Gastrocnemius medialis (tissue), 4 donors: ENCODE measurements at regions not wholly inside any gene's neighbourhood (a gene's known extent, or its start where the extent isn't known, plus 50 kb on each side); places are given as distances from the start of the nearest gene placed in this dataset.
"Not testable (repeated sequence)": the region's sequence is repeated elsewhere in the genome, so short reads cannot be mapped to it uniquely, and the experiment has no call there.

Experiments
- ATAC-seq, 2 donors: fragments of 150-250 bp; one replicate each; pipeline ENCODE4 v1.9.1; 2016
- DNase-seq, 2 donors: peaks; one replicate each; pipeline ENCODE4 v3.0.0-alpha.2; 2019
- H3K27ac ChIP-seq, 4 donors: fragments of 200-600 bp; sonication (generic); 1 replicate in 1 of 4; 2 replicates in 3 of 4; pipeline ENCODE4 v1.5.1; 2016 to 2018; ENCODE audit warnings: mild to moderate bottlenecking in 2 of 4, moderate library complexity in 1 of 4
- H3K27me3 ChIP-seq, 3 donors: fragments of 200-600 bp; sonication (generic) in 2 of 3; 1 replicate in 1 of 3; 2 replicates in 2 of 3; pipeline versions ENCODE4 v1.5.1 to v1.6.0; 2016 to 2019; ENCODE audit warnings: mild to moderate bottlenecking in 1 of 3, moderate library complexity in 1 of 3
- H3K36me3 ChIP-seq, 2 donors: fragments of 200-600 bp; sonication (generic) in 1 of 2; one replicate each; pipeline ENCODE4 v1.5.1; 2017 to 2018
- H3K4me1 ChIP-seq, 2 donors: fragments of 200-600 bp; sonication (generic) in 1 of 2; one replicate each; pipeline ENCODE4 v1.5.1; 2016 to 2017; ENCODE audit warnings: mild to moderate bottlenecking in 2 of 2
- H3K4me3 ChIP-seq, 4 donors: fragments of 200-600 bp; sonication (generic) in 3 of 4; 1 replicate in 1 of 4; 2 replicates in 3 of 4; pipeline ENCODE4 v1.5.1; 2016 to 2019; ENCODE audit warnings: mild to moderate bottlenecking in 2 of 4
- H3K9me3 ChIP-seq, 3 donors: fragments of 200-600 bp; sonication (generic) in 2 of 3; 1 replicate in 1 of 3; 2 replicates in 2 of 3; pipeline ENCODE4 v1.5.1; 2016 to 2019
- POLR2A ChIP-seq, 2 donors: fragments of 450-650 bp; IDR thresholded peaks; one replicate each; pipeline ENCODE4 v1.6.1; 2017; ENCODE audit warnings: antibody characterized with exemption in 2 of 2, mild to moderate bottlenecking in 2 of 2, moderate library complexity in 2 of 2
- in situ Hi-C, 4 donors: fragments of 200-750 bp; cut with MboI; loops; one replicate each; pipeline versions ENCODE4 v1.15.0 to v1.8.0; 2017; ENCODE audit warnings: low sequenced_read_pairs in 4 of 4
- intact Hi-C: fragments of 100-400 bp; cut with DNase I; formaldehyde crosslinking; loops from one replicate; pipeline ENCODE4 v1.15.1; 2023; ENCODE audit warnings: low total_unique reads
- TF ChIP-seq, protein P1 (sequence below), 5 experiments: fragments of 450-650 bp in 3 of 5; fragments of 200-600 bp in 2 of 5; sonication (generic) in 2 of 5; IDR thresholded peaks in 4 of 5; conservative IDR thresholded peaks in 1 of 5; 1 replicate in 4 of 5; 2 replicates in 1 of 5; pipeline ENCODE4 v1.5.1; 2016 to 2019; ENCODE audit warnings: antibody characterized with exemption in 5 of 5, mild to moderate bottlenecking in 3 of 5, moderate library complexity in 3 of 5

DNA sequence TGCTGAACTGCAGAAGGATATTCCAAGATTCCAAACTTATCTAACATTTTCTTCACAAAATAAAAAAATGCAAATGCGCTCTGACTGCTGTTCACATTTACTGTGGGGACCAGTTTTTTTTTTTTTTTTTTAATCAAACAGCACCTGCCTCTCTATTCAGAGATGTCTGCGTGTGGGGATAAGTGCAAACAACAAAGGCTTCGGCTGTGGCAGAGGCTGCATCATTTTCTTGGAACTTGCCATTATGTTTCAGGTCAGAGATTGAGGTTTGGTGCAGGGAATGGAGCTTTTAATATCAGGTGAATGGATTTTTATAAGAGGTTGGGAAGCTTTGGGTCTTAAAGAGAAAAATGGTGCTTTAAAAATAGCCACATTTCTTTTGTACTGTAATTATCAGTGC lies 78.2 kb upstream of the TET2 start:
- Histone ChIP-seq H3K4me1 (no peaks in the 10 kb centered on the region), H3K4me3 (no peak overlapping the region), H3K36me3 (no peaks in the 10 kb centered on the region), H3K27me3 (no peaks in the 10 kb centered on the region), H3K27ac (no peak overlapping the region), H3K9me3 (no peaks in the 10 kb centered on the region)
- ATAC-seq (no peak), DNase-seq (no peak)
- intact Hi-C loops: no loop called here
- TF ChIP-seq, protein P1, sequence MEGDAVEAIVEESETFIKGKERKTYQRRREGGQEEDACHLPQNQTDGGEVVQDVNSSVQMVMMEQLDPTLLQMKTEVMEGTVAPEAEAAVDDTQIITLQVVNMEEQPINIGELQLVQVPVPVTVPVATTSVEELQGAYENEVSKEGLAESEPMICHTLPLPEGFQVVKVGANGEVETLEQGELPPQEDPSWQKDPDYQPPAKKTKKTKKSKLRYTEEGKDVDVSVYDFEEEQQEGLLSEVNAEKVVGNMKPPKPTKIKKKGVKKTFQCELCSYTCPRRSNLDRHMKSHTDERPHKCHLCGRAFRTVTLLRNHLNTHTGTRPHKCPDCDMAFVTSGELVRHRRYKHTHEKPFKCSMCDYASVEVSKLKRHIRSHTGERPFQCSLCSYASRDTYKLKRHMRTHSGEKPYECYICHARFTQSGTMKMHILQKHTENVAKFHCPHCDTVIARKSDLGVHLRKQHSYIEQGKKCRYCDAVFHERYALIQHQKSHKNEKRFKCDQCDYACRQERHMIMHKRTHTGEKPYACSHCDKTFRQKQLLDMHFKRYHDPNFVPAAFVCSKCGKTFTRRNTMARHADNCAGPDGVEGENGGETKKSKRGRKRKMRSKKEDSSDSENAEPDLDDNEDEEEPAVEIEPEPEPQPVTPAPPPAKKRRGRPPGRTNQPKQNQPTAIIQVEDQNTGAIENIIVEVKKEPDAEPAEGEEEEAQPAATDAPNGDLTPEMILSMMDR (IDR thresholded peaks at IDR 0.05 in 4 of 5, conservative IDR thresholded peaks at IDR 0.05 in 1 of 5): no peak
- no peak for TF ChIP-seq POLR2A (IDR thresholded peaks at IDR 0.05)
- in situ Hi-C loops: no loop called here

DNA sequence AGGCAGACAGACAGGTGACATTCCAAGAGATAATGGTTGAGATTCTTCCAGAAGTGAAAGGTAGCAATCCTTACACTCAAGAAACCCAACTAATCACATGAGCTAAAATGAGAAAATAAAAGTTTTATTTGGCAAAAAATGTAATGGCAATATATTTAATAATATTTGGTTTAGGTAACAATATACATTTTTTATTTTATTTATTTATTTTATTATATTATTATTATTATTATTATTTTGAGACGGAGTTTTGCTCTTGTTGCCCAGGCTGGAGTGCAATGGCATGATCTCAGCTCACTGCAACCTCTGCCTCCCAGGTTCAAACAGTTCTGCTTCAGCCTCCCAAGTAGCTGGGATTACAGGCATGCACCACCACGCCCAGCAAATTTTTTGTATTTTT lies 74.6 kb upstream of the TET2 start:
- H3K27me3 ChIP-seq, in situ Hi-C loops, intact Hi-C loops, H3K4me1 ChIP-seq, H3K9me3 ChIP-seq, H3K36me3 ChIP-seq, H3K27ac ChIP-seq, H3K4me3 ChIP-seq, ATAC-seq, DNase-seq: not testable (repeated sequence)

DNA sequence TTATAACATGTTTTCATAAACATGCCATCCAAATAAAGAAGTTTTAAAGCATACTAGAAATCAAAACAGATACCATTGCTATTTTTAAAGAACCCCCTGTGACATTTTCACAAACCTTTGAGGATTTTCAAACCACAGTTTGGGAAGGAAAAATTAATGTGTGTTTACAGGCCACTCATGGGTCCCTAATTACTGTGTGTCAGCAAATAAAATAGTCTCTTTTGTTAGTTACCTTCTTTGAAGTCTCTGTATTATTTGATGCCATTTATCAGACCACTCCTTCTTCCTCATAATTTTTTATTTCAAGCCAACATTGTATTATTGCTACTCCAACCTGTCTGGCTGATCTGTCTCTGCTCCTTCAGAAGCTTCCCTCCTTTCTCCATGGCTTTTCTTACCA lies 72.6 kb upstream of the TET2 start:
- in situ Hi-C loops (no loop called here), intact Hi-C loops (no loop called here)
- H3K4me1 ChIP-seq: no peaks in the 10 kb centered on the region
- no peaks in the 10 kb centered on the region for H3K36me3 ChIP-seq
- no peak for TF ChIP-seq POLR2A (IDR thresholded peaks at IDR 0.05)
- TF ChIP-seq, protein P1 (IDR thresholded peaks at IDR 0.05 in 4 of 5, conservative IDR thresholded peaks at IDR 0.05 in 1 of 5): no peak
- no peak for DNase-seq
- H3K27ac ChIP-seq: no peak overlapping the region
- ATAC-seq: no peak
- H3K27me3 ChIP-seq: no peaks in the 10 kb centered on the region
- H3K9me3 ChIP-seq: no peaks in the 10 kb centered on the region
- no peak overlapping the region for H3K4me3 ChIP-seq

DNA sequence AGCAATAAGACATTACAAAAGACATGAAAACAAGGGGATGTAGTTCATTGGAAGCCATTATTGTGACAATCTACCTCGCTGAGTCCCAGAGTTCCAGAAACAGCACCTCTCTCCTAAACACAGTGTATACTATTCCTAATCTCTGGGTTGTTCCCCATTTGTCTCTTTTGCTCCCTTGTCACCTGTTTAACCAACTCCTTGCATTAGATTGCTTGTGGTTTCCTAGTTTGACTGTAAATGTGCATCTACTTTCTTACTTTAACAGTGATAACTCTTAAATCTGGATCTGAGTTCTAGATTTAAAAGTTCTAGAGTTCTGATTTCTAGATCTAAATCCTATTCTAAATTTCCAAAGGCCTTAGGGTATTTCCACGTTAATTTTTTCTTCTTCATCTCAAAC lies 71.6 kb upstream of the TET2 start:
- ATAC-seq: no peak
- in situ Hi-C loops (no loop called here), intact Hi-C loops (no loop called here)
- Histone ChIP-seq H3K27ac (no peak overlapping the region), H3K4me3 (no peak overlapping the region), H3K27me3 (no peaks in the 10 kb centered on the region), H3K4me1 (no peaks in the 10 kb centered on the region), H3K9me3 (no peaks in the 10 kb centered on the region), H3K36me3 (no peaks in the 10 kb centered on the region)
- TF ChIP-seq, protein P1 (IDR thresholded peaks at IDR 0.05 in 4 of 5, conservative IDR thresholded peaks at IDR 0.05 in 1 of 5): no peak
- no peak for TF ChIP-seq POLR2A (IDR thresholded peaks at IDR 0.05)
- no peak for DNase-seq

DNA sequence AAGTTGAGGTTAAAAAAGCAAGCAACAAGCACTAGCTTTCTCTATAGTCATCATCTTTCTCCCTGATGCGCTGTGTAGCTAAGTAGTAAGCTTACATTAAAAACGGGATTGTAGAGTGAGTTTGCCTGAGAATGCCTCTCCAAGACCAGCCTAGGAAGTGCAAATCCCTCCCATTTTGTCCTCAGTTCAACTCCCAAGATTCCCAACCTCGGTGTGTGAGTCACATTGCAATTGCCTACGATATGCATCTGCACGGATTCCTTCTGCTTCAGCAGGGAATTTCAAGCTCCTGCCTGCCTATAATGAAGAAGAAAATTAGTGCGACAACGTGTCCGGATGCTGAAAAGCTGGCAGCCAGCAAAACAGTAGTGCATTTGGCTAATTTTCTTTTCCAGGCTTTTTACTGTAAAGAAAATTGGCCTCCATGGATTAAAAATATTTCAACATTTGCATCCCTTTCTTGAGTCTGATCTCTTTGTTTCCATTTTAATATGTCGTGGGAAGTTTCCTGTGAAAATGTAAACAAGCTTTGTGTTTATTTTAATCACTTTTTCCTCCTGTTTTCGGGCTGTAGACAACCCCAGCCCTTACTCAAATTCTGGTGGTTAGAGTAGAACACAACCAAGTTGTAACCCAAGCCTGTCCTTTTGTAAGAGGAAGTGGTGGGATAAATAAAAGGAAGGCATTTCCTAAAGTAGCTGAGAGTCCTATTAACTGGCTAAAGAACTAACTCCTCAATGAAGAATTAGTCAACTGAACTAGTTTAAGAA lies 58.4 kb upstream of the TET2 start:
- no peak for ATAC-seq
- Histone ChIP-seq H3K9me3 (no peaks in the 10 kb centered on the region), H3K4me3 (peak overlapping the region in 1 of 4 donors; percentile 22), H3K27me3 (no peaks in the 10 kb centered on the region), H3K27ac (no peak overlapping the region), H3K36me3 (no peaks in the 10 kb centered on the region), H3K4me1 (peaks cover 0 to 7% of the 10 kb centered on the region in 2 donors)
- no peak for TF ChIP-seq POLR2A (IDR thresholded peaks at IDR 0.05)
- TF ChIP-seq, protein P1 (IDR thresholded peaks at IDR 0.05 in 4 of 5, conservative IDR thresholded peaks at IDR 0.05 in 1 of 5): no peak
- DNase-seq: no peak
- in situ Hi-C loops (no loop called here), intact Hi-C loops (no loop called here)
